ENCODE measurements at regions not wholly inside any gene's neighbourhood (a gene's known extent, or its start where the extent isn't known, plus 50 kb on each side); places are given as distances from the start of the nearest gene placed in this dataset.

GRCh38 chr12:112711026-112711425 is 80.5 kb upstream of the RPH3A start:
- TF ChIP-seq EZH2 (IDR thresholded peaks at IDR 0.05) (no peak), FOXP2 (optimal IDR thresholded peaks at IDR 0.05; ENCODE audit: control extremely low read depth, extremely low read length, insufficient read depth) (no peak), POLR2AphosphoS5 (IDR thresholded peaks at IDR 0.05; ENCODE audit: borderline replicate concordance, low read depth, low read length) (no peak)

All from SK-N-MC (cell line).